Neural cell (in vitro differentiated cells): ENCODE measurements at regions not wholly inside any gene's neighbourhood (a gene's known extent, or its start where the extent isn't known, plus 50 kb on each side); places are given as distances from the start of the nearest gene placed in this dataset.

Experiments used
- H2AFZ ChIP-seq: fragments of 200-600, 300-800 bp; sonication (generic), shearing (Covaris generic); 2 replicates; pipeline ENCODE4 v1.6.0; 2014; ENCODE audit warnings: low read depth, mild to moderate bottlenecking, antibody characterized with exemption, low read length, moderate library complexity
- H3F3A ChIP-seq: fragments of 200-600 bp; shearing (Covaris generic); 2 replicates; pipeline ENCODE4 v1.6.1; 2016; ENCODE audit warnings: mild to moderate bottlenecking, moderate library complexity, mixed read lengths, antibody characterized with exemption, low read length; ENCODE audit not compliant: insufficient read depth, poor library complexity, severe bottlenecking
- H3K27ac ChIP-seq: fragments of 200-600, 300-800 bp; sonication (generic), shearing (Covaris generic); 2 replicates; pipeline ENCODE4 v1.5.1; 2014; ENCODE audit warnings: mild to moderate bottlenecking, low read length, moderate library complexity
- H3K27me3 ChIP-seq: fragments of 300-800, 200-600 bp; sonication (generic), shearing (Covaris generic); 2 replicates; pipeline ENCODE4 v1.6.0; 2014; ENCODE audit warnings: mild to moderate bottlenecking, low read depth, low read length, moderate library complexity; ENCODE audit not compliant: insufficient read depth
- H3K36me3 ChIP-seq: fragments of 300-800, 200-600 bp; sonication (generic), shearing (Covaris generic); 2 replicates; pipeline ENCODE4 v1.5.1; 2014; ENCODE audit warnings: mild to moderate bottlenecking, antibody characterized with exemption, low read length, moderate library complexity; ENCODE audit not compliant: insufficient read depth
- H3K4me2 ChIP-seq: fragments of 300-800, 200-600 bp; sonication (generic), shearing (Covaris generic); 2 replicates; pipeline ENCODE4 v1.6.0; 2014; ENCODE audit warnings: mild to moderate bottlenecking, low read length
- H3K4me3 ChIP-seq: fragments of 300-800, 200-600 bp; sonication (generic), shearing (Covaris generic); 2 replicates; pipeline ENCODE4 v1.5.1; 2014; ENCODE audit warnings: mild to moderate bottlenecking, low read length, moderate library complexity
- H3K79me2 ChIP-seq: fragments of 200-600 bp; shearing (Covaris generic); replicated peaks from 2 replicates; pipeline ENCODE4 v1.6.0; 2014; ENCODE audit warnings: mild to moderate bottlenecking, low read length, moderate library complexity; ENCODE audit not compliant: insufficient read depth
- H3K9ac ChIP-seq: fragments of 300-800, 200-600 bp; sonication (generic), shearing (Covaris generic); 2 replicates; pipeline ENCODE4 v1.6.1; 2016; ENCODE audit warnings: mild to moderate bottlenecking, low read length, mixed read lengths
- H3K9me2 ChIP-seq: fragments of 200-600 bp; shearing (Covaris generic); 2 replicates; pipeline ENCODE4 v1.6.1; 2016; ENCODE audit warnings: mild to moderate bottlenecking, low read length, mixed read lengths; ENCODE audit not compliant: insufficient read depth
- H3K9me3 ChIP-seq: fragments of 200-600, 300-800 bp; sonication (generic), shearing (Covaris generic); 2 replicates; pipeline ENCODE4 v1.6.1; 2016; ENCODE audit warnings: mild to moderate bottlenecking, mixed run types, low read length, moderate library complexity, mixed read lengths
- H4K20me1 ChIP-seq: fragments of 200-600 bp; shearing (Covaris generic); 2 replicates; pipeline ENCODE4 v1.6.1; 2016; ENCODE audit warnings: mild to moderate bottlenecking, mixed run types; ENCODE audit not compliant: insufficient read depth
- CTCF ChIP-seq: fragments of 450-650 bp; IDR thresholded peaks from 2 replicates; pipeline ENCODE4 v1.5.1; 2014; ENCODE audit warnings: antibody characterized with exemption, mild to moderate bottlenecking, moderate library complexity; ENCODE audit not compliant: poor library complexity, severe bottlenecking
- EP300 ChIP-seq: fragments of 450-650 bp; conservative IDR thresholded peaks from 2 replicates; pipeline ENCODE4 v1.6.1; 2014; ENCODE audit warnings: antibody characterized with exemption, mild to moderate bottlenecking, moderate library complexity; ENCODE audit not compliant: poor library complexity, severe bottlenecking
- EZH2 ChIP-seq: fragments of 200-600, 300-800 bp; shearing (Covaris generic), sonication (generic); IDR thresholded peaks from 2 replicates; pipeline ENCODE4 v1.6.1; 2014; ENCODE audit warnings: antibody characterized with exemption, low read length, borderline replicate concordance, mild to moderate bottlenecking; ENCODE audit not compliant: insufficient read depth, poor library complexity, severe bottlenecking
- MXI1 ChIP-seq: fragments of 450-650 bp; conservative IDR thresholded peaks from 2 replicates; pipeline ENCODE4 v1.6.1; 2014; ENCODE audit warnings: antibody characterized with exemption, mild to moderate bottlenecking; ENCODE audit not compliant: poor library complexity, severe bottlenecking
- POLR2AphosphoS5 ChIP-seq: IDR thresholded peaks from 2 replicates; pipeline ENCODE4 v1.6.1; 2012
- RAD21 ChIP-seq: fragments of 450-650 bp; conservative IDR thresholded peaks from 2 replicates; pipeline ENCODE4 v1.6.1; 2014; ENCODE audit warnings: antibody characterized with exemption, mild to moderate bottlenecking, moderate library complexity
- REST ChIP-seq: IDR thresholded peaks from 2 replicates; pipeline ENCODE4 v1.6.1; 2012; ENCODE audit warnings: borderline replicate concordance
- SMC3 ChIP-seq: fragments of 450-650 bp; conservative IDR thresholded peaks from 2 replicates; pipeline ENCODE4 v1.6.1; 2014; ENCODE audit warnings: antibody characterized with exemption, mild to moderate bottlenecking, moderate library complexity; ENCODE audit not compliant: poor library complexity
- TAF1 ChIP-seq: IDR thresholded peaks from 2 replicates; pipeline ENCODE4 v1.6.1; 2012; ENCODE audit warnings: low read depth

- Histone ChIP-seq H3K4me2 (no peak overlapping the region), H3K4me3 (no peak overlapping the region), H3K27ac (no peak overlapping the region), H3F3A (no peaks in the 10 kb centered on the region), H3K36me3 (no peaks in the 10 kb centered on the region), H4K20me1 (no peaks in the 10 kb centered on the region), H2AFZ (no peak overlapping the region), H3K79me2 (no peaks in the 10 kb centered on the region), H3K9me2 (no peaks in the 10 kb centered on the region), H3K9me3 (no peaks in the 10 kb centered on the region), H3K9ac (no peak overlapping the region), H3K27me3 (no peaks in the 10 kb centered on the region)
- TF ChIP-seq MXI1 (no peak), EZH2 (no peak), TAF1 (no peak), POLR2AphosphoS5 (no peak), REST (no peak), RAD21 (no peak), CTCF (no peak), EP300 (no peak), SMC3 (no peak)
Measured at GRCh38 chr6:2351807-2352431, 106.5 kb upstream of the GMDS start.

GRCh38 chr6:2351090-2351489 lies 105.7 kb upstream of the GMDS start:
- Histone ChIP-seq H3K79me2 (no peaks in the 10 kb centered on the region), H3F3A (no peaks in the 10 kb centered on the region), H3K27me3 (no peaks in the 10 kb centered on the region), H3K36me3 (no peaks in the 10 kb centered on the region), H3K4me3 (no peak overlapping the region), H3K9me3 (no peaks in the 10 kb centered on the region), H3K27ac (no peak overlapping the region), H4K20me1 (no peaks in the 10 kb centered on the region), H3K4me2 (no peak overlapping the region), H3K9me2 (no peaks in the 10 kb centered on the region), H2AFZ (no peak overlapping the region), H3K9ac (no peak overlapping the region)
- no peak for TF ChIP-seq TAF1

- Histone ChIP-seq H3K9ac (no peak overlapping the region), H3K9me2 (no peaks in the 10 kb centered on the region), H3K79me2 (no peaks in the 10 kb centered on the region), H4K20me1 (no peaks in the 10 kb centered on the region), H3K27ac (no peak overlapping the region), H3K27me3 (no peaks in the 10 kb centered on the region), H3K9me3 (no peaks in the 10 kb centered on the region), H3K36me3 (no peaks in the 10 kb centered on the region), H3K4me2 (no peak overlapping the region), H3F3A (no peaks in the 10 kb centered on the region), H3K4me3 (no peak overlapping the region), H2AFZ (no peak overlapping the region)
- TF ChIP-seq SMC3 (no peak), EZH2 (no peak), CTCF (no peak)
Measured at GRCh38 chr6:2346078-2346477, 100.7 kb upstream of the GMDS start.
